Glutamatergic neuron (in vitro differentiated cells): ENCODE measurements at regions not wholly inside any gene's neighbourhood (a gene's known extent, or its start where the extent isn't known, plus 50 kb on each side); places are given as distances from the start of the nearest gene placed in this dataset.

Source experiments
- DNase-seq: peaks from one replicate; pipeline ENCODE4 v3.0.0; 2022
- H3K27ac Mint-ChIP-seq: one replicate; pipeline ENCODE4 v1.8.0; 2020; ENCODE audit warnings: mild to moderate bottlenecking, mixed read lengths, inconsistent platforms; ENCODE audit not compliant: unreplicated experiment
- H3K27me3 Mint-ChIP-seq: one replicate; pipeline ENCODE4 v1.8.0; 2020; ENCODE audit warnings: mild to moderate bottlenecking, moderate library complexity, mixed read lengths, inconsistent platforms; ENCODE audit not compliant: unreplicated experiment
- H3K36me3 Mint-ChIP-seq: one replicate; pipeline ENCODE4 v1.8.0; 2020; ENCODE audit warnings: mild to moderate bottlenecking, mixed read lengths, inconsistent platforms; ENCODE audit not compliant: unreplicated experiment
- H3K4me1 Mint-ChIP-seq: one replicate; pipeline ENCODE4 v1.8.0; 2020; ENCODE audit warnings: mild to moderate bottlenecking, low read depth, mixed read lengths, inconsistent platforms; ENCODE audit not compliant: unreplicated experiment
- H3K4me3 Mint-ChIP-seq: one replicate; pipeline ENCODE4 v1.8.0; 2020; ENCODE audit warnings: mild to moderate bottlenecking, mixed read lengths, inconsistent platforms; ENCODE audit not compliant: unreplicated experiment
- H3K9me3 Mint-ChIP-seq: one replicate; pipeline ENCODE4 v1.8.0; 2020; ENCODE audit warnings: mild to moderate bottlenecking, moderate library complexity, mixed read lengths, inconsistent platforms; ENCODE audit not compliant: unreplicated experiment
- CTCF ChIP-seq: fragments of 200-600 bp; sonication (generic); IDR thresholded peaks from one replicate; pipeline ENCODE4 v1.5.0; 2021; ENCODE audit not compliant: partially characterized antibody, unreplicated experiment

- no peak overlapping the region for H3K4me3 Mint-ChIP-seq
- H3K27me3 Mint-ChIP-seq = no peaks in the 10 kb centered on the region
- no peak for TF ChIP-seq CTCF
- DNase-seq = no peak
- H3K36me3 Mint-ChIP-seq = no peaks in the 10 kb centered on the region
- H3K27ac Mint-ChIP-seq = no peak overlapping the region
- H3K4me1 Mint-ChIP-seq = peaks cover 6% of the 10 kb centered on the region
- no peaks in the 10 kb centered on the region for H3K9me3 Mint-ChIP-seq
Measured at GRCh38 chr13:92952161-92952560, 274.4 kb upstream of the GPC6 start.

- Mint-ChIP-seq H3K36me3 (no peaks in the 10 kb centered on the region), H3K4me3 (no peak overlapping the region), H3K27ac (no peak overlapping the region), H3K27me3 (no peaks in the 10 kb centered on the region), H3K4me1 (peaks cover 6% of the 10 kb centered on the region), H3K9me3 (no peaks in the 10 kb centered on the region)
- TF ChIP-seq CTCF = no peak
- DNase-seq = no peak
Measured at GRCh38 chr13:92954746-92955145, 271.9 kb upstream of the GPC6 start.

GRCh38 chr13:92959790-92960189 lies 266.8 kb upstream of the GPC6 start:
- no peak for TF ChIP-seq CTCF
- peaks cover 1% of the 10 kb centered on the region for H3K9me3 Mint-ChIP-seq
- no peaks in the 10 kb centered on the region for H3K4me1 Mint-ChIP-seq
- no peak overlapping the region for H3K27ac Mint-ChIP-seq
- DNase-seq = no peak
- peaks cover 7% of the 10 kb centered on the region for H3K36me3 Mint-ChIP-seq
- no peak overlapping the region for H3K4me3 Mint-ChIP-seq
- H3K27me3 Mint-ChIP-seq = no peaks in the 10 kb centered on the region

GRCh38 chr13:92963029-92963428 lies 263.6 kb upstream of the GPC6 start:
- no peaks in the 10 kb centered on the region for H3K27me3 Mint-ChIP-seq
- H3K4me3 Mint-ChIP-seq = no peak overlapping the region
- peaks cover 7% of the 10 kb centered on the region for H3K36me3 Mint-ChIP-seq
- no peak for TF ChIP-seq CTCF
- no peaks in the 10 kb centered on the region for H3K4me1 Mint-ChIP-seq
- DNase-seq = no peak
- H3K9me3 Mint-ChIP-seq = peaks cover 1% of the 10 kb centered on the region
- H3K27ac Mint-ChIP-seq = no peak overlapping the region

DNA sequence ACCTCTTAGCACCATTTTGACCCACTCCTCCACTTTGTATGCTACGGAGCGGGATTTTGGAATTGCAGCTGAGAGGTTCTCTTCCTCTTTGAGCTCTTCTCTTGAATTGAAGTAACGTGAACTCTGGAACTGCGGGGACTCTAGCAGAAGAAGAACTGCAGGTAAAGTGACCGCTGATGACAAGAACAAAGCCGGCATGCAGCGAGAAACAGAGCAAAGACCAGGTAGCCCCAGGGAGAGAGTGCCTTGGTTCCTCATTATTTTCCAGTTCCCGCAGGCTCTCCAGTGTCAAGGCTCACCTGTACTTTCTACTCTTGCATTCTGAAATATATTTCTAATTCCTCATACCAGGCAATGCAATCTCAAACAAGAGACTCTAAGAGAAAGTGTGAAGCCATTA lies 260.3 kb upstream of the GPC6 start:
- Mint-ChIP-seq H3K9me3 (peaks cover 1% of the 10 kb centered on the region), H3K4me1 (no peaks in the 10 kb centered on the region), H3K4me3 (no peak overlapping the region), H3K27ac (no peak overlapping the region), H3K36me3 (no peaks in the 10 kb centered on the region), H3K27me3 (no peaks in the 10 kb centered on the region)
- TF ChIP-seq CTCF = no peak
- DNase-seq = no peak
